ENCODE measurements at regions not wholly inside any gene's neighbourhood (a gene's known extent, or its start where the extent isn't known, plus 50 kb on each side); places are given as distances from the start of the nearest gene placed in this dataset.

- ChIA-PET CTCF (no interaction called here), POLR2A (no interaction called here)
- TF ChIP-seq SIN3A (IDR thresholded peaks at IDR 0.05; ENCODE audit: borderline replicate concordance, insufficient read depth, low read depth, low read length) (no peak), REST (IDR thresholded peaks at IDR 0.05; ENCODE audit: insufficient read depth in 1 of 2, low read depth in 2 of 2, low read length in 1 of 2) (no peak), POLR2AphosphoS5 (IDR thresholded peaks at IDR 0.05; ENCODE audit: low read depth, low read length) (no peak), TCF7L2 (IDR thresholded peaks at IDR 0.05; ENCODE audit: low read depth, low read length) (no peak), CTCF (IDR thresholded peaks at IDR 0.05) (no peak)
- Histone ChIP-seq H3K27me3 (ENCODE audit: control insufficient read depth, insufficient read depth, low read length) (no peaks in the 10 kb centered on the region), H3K36me3 (ENCODE audit: control insufficient read depth, insufficient read depth, low read length) (no peaks in the 10 kb centered on the region), H3K27ac (ENCODE audit: low read length) (no peak overlapping the region), H3K4me3 (ENCODE audit: low read depth in 2 of 2, low read length in 2 of 2) (no peak overlapping the region), H3K9me3 (ENCODE audit: control insufficient read depth, insufficient read depth, low read depth, low read length) (no peaks in the 10 kb centered on the region), H3K4me1 (ENCODE audit: control insufficient read depth, insufficient read depth, low read length) (no peaks in the 10 kb centered on the region; the same call in 1 of the 2 replicates)
- DNase-seq (ENCODE audit: low read depth, low spot score): no peak
- in situ Hi-C loops (cut with HindIII; ENCODE audit: low pct_unique_long_range_greater_than_20kb, low sequenced_read_pairs): no loop called here
- ATAC-seq: no peak
- BruUV-seq (replicated peaks): no TSS peak
- intact Hi-C loops (cut with micrococcal nuclease; ENCODE audit: unreplicated experiment): no loop called here
Observed at GRCh38 chr11:116428638-116428975, 344.2 kb downstream of the BUD13 start.

GRCh38 chr11:116427903-116428637, 344.7 kb downstream of the BUD13 start:
- Histone ChIP-seq H3K36me3 (ENCODE audit: control insufficient read depth, insufficient read depth, low read length) (no peaks in the 10 kb centered on the region), H3K4me1 (ENCODE audit: control insufficient read depth, insufficient read depth, low read length) (no peaks in the 10 kb centered on the region; the same call in 1 of the 2 replicates), H3K27ac (ENCODE audit: low read length) (no peak overlapping the region), H3K27me3 (ENCODE audit: control insufficient read depth, insufficient read depth, low read length) (no peaks in the 10 kb centered on the region), H3K4me3 (ENCODE audit: low read depth in 2 of 2, low read length in 2 of 2) (no peak overlapping the region), H3K9me3 (ENCODE audit: control insufficient read depth, insufficient read depth, low read depth, low read length) (no peaks in the 10 kb centered on the region)
- 0 out of 2 replicates have a peak, but pooled peaks have one; percentile 36 for ATAC-seq
- DNase-seq (ENCODE audit: low read depth, low spot score): no peak
- no peak for TF ChIP-seq CTCF (IDR thresholded peaks at IDR 0.05)
- no peak for TF ChIP-seq POLR2AphosphoS5 (IDR thresholded peaks at IDR 0.05; ENCODE audit: low read depth, low read length)
- TF ChIP-seq REST (IDR thresholded peaks at IDR 0.05; ENCODE audit: insufficient read depth in 1 of 2, low read depth in 2 of 2, low read length in 1 of 2): no peak
- no peak for TF ChIP-seq TCF7L2 (IDR thresholded peaks at IDR 0.05; ENCODE audit: low read depth, low read length)
- TF ChIP-seq SIN3A (IDR thresholded peaks at IDR 0.05; ENCODE audit: borderline replicate concordance, insufficient read depth, low read depth, low read length): no peak
- intact Hi-C loops (cut with micrococcal nuclease; ENCODE audit: unreplicated experiment): no loop called here
- no TSS peak for BruUV-seq (replicated peaks)
- in situ Hi-C loops (cut with HindIII; ENCODE audit: low pct_unique_long_range_greater_than_20kb, low sequenced_read_pairs): no loop called here
- CTCF ChIA-PET: no interaction called here
- POLR2A ChIA-PET: no interaction called here
